Natural killer cell treated with Interleukin-12 subunit alpha and Interleukin-12 subunit beta and Interleukin-15 and Interleukin-18, amount 100 ng/mL, for 72 hours (primary cell): ENCODE measurements at regions not wholly inside any gene's neighbourhood (a gene's known extent, or its start where the extent isn't known, plus 50 kb on each side); places are given as distances from the start of the nearest gene placed in this dataset.

Experiments
- ATAC-seq, 2 donors: fragments of 150-1000 bp; cut with Tn5 transposase in 1 of 2; sonication (Bioruptor Pico), chemical (Tn5 transposase) in 1 of 2; 2 replicates each; pipeline ENCODE4 v1.10.0; 2021
- DNase-seq: peaks from one replicate; pipeline ENCODE4 v3.0.0; 2022; ENCODE audit warnings: low spot score
- H3K27ac Mint-ChIP-seq, 2 donors: 1 replicate in 1 of 2; 2 replicates in 1 of 2; pipeline ENCODE4 v1.8.0; 2022; ENCODE audit warnings: mixed read lengths in 2 of 2, mild to moderate bottlenecking in 1 of 2, moderate library complexity in 1 of 2
- H3K27me3 Mint-ChIP-seq, 2 donors: 1 replicate in 1 of 2; 2 replicates in 1 of 2; pipeline ENCODE4 v1.8.0; 2022; ENCODE audit warnings: mixed read lengths in 2 of 2
- H3K36me3 Mint-ChIP-seq: one replicate; pipeline ENCODE4 v1.8.0; 2022; ENCODE audit warnings: mixed read lengths
- H3K4me1 Mint-ChIP-seq, 2 donors: 1 replicate in 1 of 2; 2 replicates in 1 of 2; pipeline ENCODE4 v1.8.0; 2022; ENCODE audit warnings: low read depth in 2 of 2, mixed read lengths in 2 of 2, mild to moderate bottlenecking in 1 of 2
- H3K4me3 Mint-ChIP-seq: one replicate; pipeline ENCODE4 v1.8.0; 2022; ENCODE audit warnings: mixed read lengths
- H3K9me3 Mint-ChIP-seq: 2 replicates; pipeline ENCODE4 v1.8.0; 2022; ENCODE audit warnings: mixed read lengths

DNA sequence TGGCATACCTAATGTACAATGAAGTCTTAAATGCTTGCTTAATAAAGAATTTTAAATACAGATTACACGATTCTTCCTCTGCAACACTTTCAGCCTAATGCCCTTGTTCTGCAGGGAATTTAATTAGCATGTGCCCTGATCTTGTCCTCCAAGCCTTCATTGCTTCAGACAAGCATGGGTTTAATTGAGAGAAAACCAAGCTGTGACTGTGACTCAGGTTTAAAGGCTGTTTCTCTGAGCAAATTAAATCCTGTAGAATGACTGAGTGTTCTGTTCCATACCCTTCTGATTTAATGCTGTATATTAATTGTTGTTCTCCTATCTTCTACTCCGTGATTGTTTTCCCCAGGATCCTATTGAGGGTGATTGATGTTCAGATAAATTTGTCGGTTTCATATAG, 269.0 kb upstream of the PRMT6 start:
- H3K9me3 Mint-ChIP-seq = peaks cover 21% of the 10 kb centered on the region
- no peak overlapping the region for H3K27ac Mint-ChIP-seq
- ATAC-seq (no peak), DNase-seq (no peak)
- H3K36me3 Mint-ChIP-seq = no peaks in the 10 kb centered on the region
- H3K4me1 Mint-ChIP-seq = no peaks in the 10 kb centered on the region
- H3K27me3 Mint-ChIP-seq = no peaks in the 10 kb centered on the region
- no peak overlapping the region for H3K4me3 Mint-ChIP-seq

DNA sequence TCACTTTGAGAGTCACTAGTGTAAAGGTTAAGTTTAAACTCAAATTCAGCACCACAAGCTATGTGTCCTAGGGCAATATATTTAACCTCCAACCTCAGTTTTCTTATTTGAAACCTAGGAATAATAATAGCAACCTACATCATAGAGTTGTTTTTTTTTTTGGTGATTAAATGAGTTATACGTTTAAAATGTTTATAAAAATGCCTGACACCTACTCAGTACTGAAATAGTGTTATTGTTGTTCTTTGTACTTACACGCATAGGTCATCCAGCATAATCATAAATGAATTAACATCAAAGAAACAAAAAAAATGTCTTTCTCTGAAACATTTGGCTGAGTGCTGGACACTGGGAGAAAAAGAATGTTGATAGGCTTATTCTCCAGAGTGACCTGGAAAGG, 266.8 kb upstream of the PRMT6 start:
- no peak overlapping the region for H3K27ac Mint-ChIP-seq
- H3K9me3 Mint-ChIP-seq = peaks cover 13% of the 10 kb centered on the region
- H3K4me1 Mint-ChIP-seq = no peaks in the 10 kb centered on the region
- H3K36me3 Mint-ChIP-seq = no peaks in the 10 kb centered on the region
- DNase-seq = no peak
- no peaks in the 10 kb centered on the region for H3K27me3 Mint-ChIP-seq
- ATAC-seq = no peak
- H3K4me3 Mint-ChIP-seq = no peak overlapping the region

DNA sequence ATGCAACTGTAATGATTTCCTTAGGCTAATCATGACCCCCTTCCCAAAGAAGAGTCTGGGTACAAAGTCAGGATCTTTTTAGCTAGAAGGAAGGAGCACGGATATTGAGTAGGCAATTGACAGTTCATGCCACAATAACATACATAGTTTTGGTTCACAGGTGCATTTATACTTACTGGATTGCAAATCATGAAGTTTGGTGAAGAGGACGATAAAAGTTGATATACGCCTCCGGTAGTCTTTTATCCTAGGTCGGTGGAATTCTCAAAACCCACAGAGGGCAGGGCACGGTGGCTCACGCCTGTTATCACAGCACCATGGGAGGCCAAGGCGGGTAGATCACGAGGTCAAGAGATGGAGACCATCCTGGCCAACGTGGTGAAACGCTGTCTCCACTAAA, 265.4 kb upstream of the PRMT6 start:
- Mint-ChIP-seq H3K27ac (no peak overlapping the region), H3K9me3 (peaks cover 10% of the 10 kb centered on the region)
- no peak for ATAC-seq

DNA sequence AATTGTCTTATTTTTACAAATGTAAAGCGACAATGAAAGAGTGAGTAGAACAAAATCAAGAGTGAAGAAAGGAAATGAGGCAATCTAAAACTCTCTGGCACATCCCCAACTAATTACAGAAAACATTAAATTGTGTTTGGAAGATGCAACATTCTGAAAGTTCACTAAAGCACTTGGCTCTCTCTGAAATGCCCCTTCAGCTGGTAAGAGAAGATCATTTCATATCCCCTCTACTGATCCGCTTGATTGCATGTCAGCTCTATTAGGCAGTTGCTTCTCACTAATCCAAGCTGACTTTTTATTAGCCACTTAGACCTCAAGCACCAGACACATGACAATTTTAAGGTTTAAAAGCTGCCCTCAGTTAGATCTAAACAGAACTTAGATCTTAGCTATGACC, 262.8 kb upstream of the PRMT6 start:
- no peak for ATAC-seq
- Mint-ChIP-seq H3K9me3 (peaks cover 3% of the 10 kb centered on the region), H3K27me3 (no peaks in the 10 kb centered on the region), H3K36me3 (no peaks in the 10 kb centered on the region), H3K4me3 (no peak overlapping the region), H3K4me1 (no peaks in the 10 kb centered on the region), H3K27ac (no peak overlapping the region)
- DNase-seq = no peak

More for the DNA sequence above, 265.4 kb upstream of the PRMT6 start:
- no peaks in the 10 kb centered on the region for H3K4me1 Mint-ChIP-seq
- DNase-seq = no peak
- H3K27me3 Mint-ChIP-seq = no peaks in the 10 kb centered on the region
- H3K36me3 Mint-ChIP-seq = no peaks in the 10 kb centered on the region
- no peak overlapping the region for H3K4me3 Mint-ChIP-seq

DNA sequence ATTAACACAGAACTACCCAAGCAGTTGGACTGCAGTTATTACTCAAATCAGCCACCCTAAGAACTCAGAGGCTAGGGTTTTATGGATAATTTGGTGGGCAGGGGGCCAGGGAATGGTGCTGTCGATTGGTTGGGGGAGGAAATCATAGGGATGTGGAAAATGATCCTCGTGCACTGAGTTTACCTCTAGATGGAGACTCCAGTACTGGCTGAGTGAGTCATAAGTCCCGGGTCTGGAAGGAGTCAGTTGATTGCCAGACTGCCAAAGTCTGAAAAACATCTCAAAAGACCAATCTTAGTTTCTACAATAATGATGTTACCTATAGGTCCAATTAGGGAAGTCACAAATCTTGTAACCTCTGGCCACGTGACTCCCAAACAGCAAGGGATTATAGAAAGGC, 257.5 kb upstream of the PRMT6 start:
- Mint-ChIP-seq H3K27ac (no peak overlapping the region), H3K4me3 (no peak overlapping the region), H3K4me1 (no peaks in the 10 kb centered on the region), H3K27me3 (no peaks in the 10 kb centered on the region), H3K9me3 (peaks cover 11% of the 10 kb centered on the region), H3K36me3 (no peaks in the 10 kb centered on the region)
- ATAC-seq = no peak
- DNase-seq = no peak

DNA sequence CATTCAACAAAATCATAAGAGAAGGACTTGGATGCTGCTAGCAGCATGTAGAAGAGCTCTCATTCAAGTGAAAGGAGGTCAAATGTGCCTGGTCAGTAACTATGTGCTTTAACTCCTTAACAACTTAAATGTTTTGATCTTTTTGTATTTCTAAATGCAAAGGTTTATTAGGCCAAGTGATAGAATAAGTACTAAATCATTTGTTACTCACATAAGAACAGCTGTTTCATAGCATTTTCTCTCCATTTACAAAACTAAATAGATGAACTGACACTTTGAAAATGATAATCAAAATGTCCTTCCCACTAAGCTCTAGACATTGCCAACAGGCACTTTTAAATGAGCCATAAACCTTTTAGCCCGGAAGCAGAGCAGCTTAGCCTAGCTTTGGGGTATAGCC, 254.3 kb upstream of the PRMT6 start:
- H3K4me1 Mint-ChIP-seq = no peaks in the 10 kb centered on the region
- H3K4me3 Mint-ChIP-seq = no peak overlapping the region
- H3K27me3 Mint-ChIP-seq = no peaks in the 10 kb centered on the region
- ATAC-seq (no peak), DNase-seq (no peak)
- peaks cover 11% of the 10 kb centered on the region for H3K9me3 Mint-ChIP-seq
- no peak overlapping the region for H3K27ac Mint-ChIP-seq
- H3K36me3 Mint-ChIP-seq = no peaks in the 10 kb centered on the region

DNA sequence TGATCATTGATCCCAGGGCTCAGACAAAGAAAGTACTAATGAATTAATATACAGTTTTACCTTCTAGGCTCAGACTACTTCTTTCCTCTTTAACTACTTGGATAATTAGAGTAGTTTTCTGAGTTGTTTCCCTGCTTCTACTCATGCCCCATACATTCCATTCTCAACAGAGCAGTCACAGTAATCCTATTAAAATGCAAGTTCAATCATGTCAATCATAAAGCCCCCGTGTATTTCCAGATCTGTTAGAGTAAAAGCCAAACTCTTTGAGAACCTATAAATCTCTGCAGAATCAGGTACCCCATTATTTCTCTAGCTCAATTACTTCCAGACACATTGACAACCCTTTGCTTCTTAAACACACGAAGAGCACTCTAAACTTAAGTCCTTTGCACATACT, 242.1 kb upstream of the PRMT6 start:
- peaks cover 4% of the 10 kb centered on the region for H3K36me3 Mint-ChIP-seq
- H3K27me3 Mint-ChIP-seq = no peaks in the 10 kb centered on the region
- H3K4me1 Mint-ChIP-seq = no peaks in the 10 kb centered on the region
- ATAC-seq (no peak), DNase-seq (no peak)
- H3K27ac Mint-ChIP-seq = no peak overlapping the region
- peaks cover 5% of the 10 kb centered on the region for H3K9me3 Mint-ChIP-seq
- H3K4me3 Mint-ChIP-seq = no peak overlapping the region

DNA sequence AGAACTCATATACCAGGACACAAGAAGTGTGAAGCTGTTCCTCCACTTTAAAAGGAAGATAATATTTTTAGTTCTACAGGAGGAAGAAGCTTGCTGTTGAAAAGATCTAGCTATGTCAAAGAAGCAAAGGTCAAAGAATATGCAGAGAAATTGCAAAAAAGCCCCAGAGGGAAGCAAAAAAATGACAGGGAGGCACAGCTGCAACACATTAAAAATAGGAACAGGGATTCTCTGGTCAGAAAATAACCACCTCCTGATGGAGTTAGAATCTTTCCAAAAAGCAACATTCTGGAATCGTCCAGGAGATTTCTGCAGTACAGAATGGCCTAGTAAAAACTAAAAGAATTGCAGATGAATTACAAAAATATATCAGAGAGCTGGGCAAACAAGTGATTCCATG, 238.9 kb upstream of the PRMT6 start:
- Mint-ChIP-seq H3K36me3 (no peaks in the 10 kb centered on the region), H3K4me3 (no peak overlapping the region), H3K9me3 (peaks cover 9% of the 10 kb centered on the region), H3K4me1 (no peaks in the 10 kb centered on the region), H3K27me3 (no peaks in the 10 kb centered on the region), H3K27ac (no peak overlapping the region)
- no peak for ATAC-seq
- DNase-seq = no peak

DNA sequence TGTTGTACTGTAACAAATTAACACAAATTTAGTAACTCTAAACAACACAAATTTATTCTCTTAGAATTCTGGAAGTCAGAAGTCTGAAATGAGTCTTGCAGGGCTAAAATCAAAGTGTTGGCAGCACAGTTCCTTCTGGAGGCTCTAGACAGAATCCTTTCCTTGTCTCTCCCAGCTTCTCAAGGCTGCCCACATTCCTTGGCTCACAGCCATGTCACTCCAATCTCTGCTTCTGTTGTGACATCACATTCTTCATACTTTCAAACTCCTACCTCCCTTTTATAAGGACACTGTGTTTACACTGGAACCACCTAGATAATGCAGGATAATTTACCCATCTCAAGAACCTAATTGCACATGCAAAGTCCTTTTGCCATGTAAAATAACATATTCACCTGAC, 225.0 kb upstream of the PRMT6 start:
- Mint-ChIP-seq H3K27ac (no peak overlapping the region), H3K9me3 (peaks cover 18% of the 10 kb centered on the region), H3K4me3 (no peak overlapping the region), H3K4me1 (no peaks in the 10 kb centered on the region), H3K36me3 (no peaks in the 10 kb centered on the region), H3K27me3 (no peaks in the 10 kb centered on the region)
- DNase-seq (no peak), ATAC-seq (no peak)

DNA sequence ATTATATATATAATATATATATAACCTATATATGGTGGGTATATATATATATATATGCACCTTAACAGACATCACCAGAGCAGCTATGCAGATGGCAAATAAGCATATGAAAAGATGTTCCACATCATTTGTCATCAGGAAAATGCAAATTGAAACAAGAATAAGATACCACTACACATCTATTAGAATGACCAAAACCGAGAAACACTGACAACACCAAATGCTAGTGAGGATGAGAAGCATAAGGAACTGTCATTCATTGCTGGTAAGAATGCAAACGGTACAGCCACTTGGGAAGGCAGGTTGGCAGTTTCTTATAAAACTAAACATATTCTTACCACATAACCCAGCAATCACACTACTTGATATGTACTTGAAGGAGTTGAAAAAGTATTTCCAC, 219.8 kb upstream of the PRMT6 start:
- Mint-ChIP-seq H3K27me3 (no peaks in the 10 kb centered on the region), H3K9me3 (peaks cover 21% of the 10 kb centered on the region), H3K4me3 (no peak overlapping the region), H3K27ac (no peak overlapping the region), H3K36me3 (no peaks in the 10 kb centered on the region), H3K4me1 (no peaks in the 10 kb centered on the region)
- no peak for ATAC-seq
- no peak for DNase-seq

DNA sequence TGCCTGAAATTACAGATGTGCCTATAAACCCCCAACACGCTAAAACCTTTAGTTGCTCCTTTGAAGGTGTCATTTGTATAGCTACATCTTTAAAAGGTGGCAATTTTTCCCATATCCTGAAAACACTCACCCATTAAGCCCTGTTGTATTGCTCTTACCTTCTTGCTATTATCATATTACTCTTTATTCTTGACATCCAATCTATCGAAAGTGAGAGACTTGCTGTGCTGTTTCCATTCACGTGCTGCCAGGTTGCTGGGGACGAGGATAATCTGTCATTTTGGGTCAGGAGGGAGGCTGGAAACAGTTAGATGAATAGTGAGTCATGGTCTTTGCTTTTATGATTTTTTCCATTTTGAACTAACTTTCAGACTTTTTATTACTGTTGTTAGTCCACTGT, 213.0 kb upstream of the PRMT6 start:
- Mint-ChIP-seq H3K4me1 (no peaks in the 10 kb centered on the region), H3K4me3 (no peak overlapping the region), H3K27ac (no peak overlapping the region), H3K27me3 (no peaks in the 10 kb centered on the region), H3K9me3 (peaks cover 13% of the 10 kb centered on the region), H3K36me3 (no peaks in the 10 kb centered on the region)
- ATAC-seq (no peak), DNase-seq (no peak)

DNA sequence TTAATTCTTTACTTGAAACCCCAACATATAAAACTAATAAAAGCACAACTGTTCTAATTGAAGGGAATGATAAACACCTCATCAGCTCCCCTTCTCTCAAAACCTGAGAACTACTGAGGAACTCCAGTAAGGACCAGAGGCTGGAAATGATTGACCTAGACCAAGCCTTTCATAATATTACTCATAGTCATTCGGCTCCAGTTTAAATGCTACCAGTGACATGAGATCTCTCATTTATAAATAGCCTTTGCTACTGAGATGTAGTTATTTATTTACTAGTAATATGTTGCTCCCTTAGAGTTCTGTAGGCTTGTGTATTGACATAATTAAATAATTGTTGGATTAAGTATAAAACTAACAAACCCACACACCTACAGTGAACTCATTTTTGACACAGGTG, 209.8 kb upstream of the PRMT6 start:
- ATAC-seq (no peak), DNase-seq (no peak)
- Mint-ChIP-seq H3K27me3 (no peaks in the 10 kb centered on the region), H3K4me1 (no peaks in the 10 kb centered on the region), H3K9me3 (peaks cover 16% of the 10 kb centered on the region), H3K36me3 (no peaks in the 10 kb centered on the region), H3K4me3 (no peak overlapping the region), H3K27ac (no peak overlapping the region)

DNA sequence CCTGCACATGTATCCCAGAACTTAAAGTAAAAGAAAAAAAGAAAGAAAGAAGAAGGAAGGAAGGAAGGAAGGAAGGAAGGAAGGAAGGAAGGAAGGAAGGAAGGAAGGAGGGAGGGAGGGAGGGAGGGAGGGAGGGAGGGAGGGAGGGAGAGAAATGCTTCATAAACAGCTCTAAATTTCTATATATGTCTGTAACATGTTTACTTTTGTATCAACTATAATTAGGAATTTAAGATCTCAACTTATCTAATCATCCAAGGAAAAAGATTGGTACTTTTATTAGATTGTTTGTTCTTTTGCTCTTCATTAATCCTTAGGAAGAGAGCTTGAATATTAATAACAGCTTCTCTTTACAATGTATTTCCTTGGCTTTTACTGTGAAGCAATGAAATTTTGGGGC, 195.4 kb upstream of the PRMT6 start:
- Mint-ChIP-seq H3K4me3 (no peak overlapping the region), H3K4me1 (no peaks in the 10 kb centered on the region), H3K36me3 (peaks cover 8% of the 10 kb centered on the region), H3K27ac (no peak overlapping the region), H3K9me3 (peaks cover 11% of the 10 kb centered on the region), H3K27me3 (no peaks in the 10 kb centered on the region)
- DNase-seq = no peak
- ATAC-seq = no peak

DNA sequence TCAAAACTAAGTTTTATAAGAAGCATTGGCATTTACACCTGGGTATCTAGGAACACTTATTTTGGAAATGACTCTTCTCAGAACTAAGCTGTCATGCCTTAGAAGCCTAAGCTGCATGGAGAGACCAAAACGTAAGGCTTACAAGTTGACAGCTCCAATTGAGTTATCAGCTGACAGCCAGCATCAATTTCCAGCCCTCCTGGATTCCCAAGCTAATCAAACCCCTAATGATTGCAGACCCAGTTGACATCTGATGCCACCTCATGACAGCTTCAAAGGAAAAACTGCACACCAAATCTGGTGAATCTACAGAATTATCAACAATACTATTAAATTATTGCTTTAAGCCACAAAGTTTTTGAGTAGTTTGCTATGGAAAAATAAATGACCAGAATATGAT, 187.6 kb upstream of the PRMT6 start:
- Mint-ChIP-seq H3K4me3 (no peak overlapping the region), H3K36me3 (peaks cover 4% of the 10 kb centered on the region), H3K9me3 (peaks cover 19% of the 10 kb centered on the region), H3K27ac (no peak overlapping the region), H3K27me3 (no peaks in the 10 kb centered on the region), H3K4me1 (no peaks in the 10 kb centered on the region)
- DNase-seq = no peak
- no peak for ATAC-seq

DNA sequence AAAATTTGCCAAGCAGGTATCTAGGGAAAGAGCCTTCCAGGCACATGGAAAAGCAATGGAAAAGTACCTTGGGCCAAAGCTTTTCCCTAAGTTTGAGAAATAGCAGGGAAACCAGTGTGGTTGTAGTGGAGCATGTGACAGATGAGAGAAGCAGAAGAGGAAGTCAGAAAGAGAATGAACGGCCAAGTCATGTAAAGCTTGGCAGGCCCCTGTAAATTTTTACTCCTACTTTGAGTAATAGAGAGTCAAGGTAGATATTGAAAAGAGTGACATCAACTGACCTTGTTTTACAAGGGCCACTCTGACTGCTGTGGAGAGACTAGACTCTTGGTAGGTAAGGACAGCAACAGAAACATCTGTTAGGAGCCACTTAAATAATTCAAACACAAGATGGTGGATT, 180.9 kb upstream of the PRMT6 start:
- DNase-seq = no peak
- ATAC-seq = no peak
- Mint-ChIP-seq H3K36me3 (peaks cover 4% of the 10 kb centered on the region), H3K27me3 (no peaks in the 10 kb centered on the region), H3K4me1 (no peaks in the 10 kb centered on the region), H3K4me3 (no peak overlapping the region), H3K27ac (no peak overlapping the region), H3K9me3 (peaks cover 21% of the 10 kb centered on the region)

DNA sequence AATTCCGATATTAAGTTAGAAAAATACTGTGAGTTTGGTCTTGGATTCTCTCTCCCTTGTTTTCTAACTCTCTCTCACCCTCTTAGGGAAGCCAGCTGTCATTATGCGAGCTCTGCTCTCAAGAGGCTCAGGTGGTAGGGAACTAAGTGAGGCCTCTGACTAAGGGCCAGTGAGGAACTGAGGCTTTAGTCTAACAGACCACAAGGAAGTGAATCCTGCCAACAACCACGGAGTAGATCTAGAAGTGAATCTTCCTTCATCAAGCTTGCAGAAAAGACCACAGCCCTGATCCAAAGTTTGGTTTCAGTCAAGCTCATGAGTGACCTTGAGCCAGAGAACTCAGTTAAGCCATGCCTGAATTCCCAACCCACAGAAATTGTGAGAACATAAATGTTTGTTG, 180.1 kb upstream of the PRMT6 start:
- DNase-seq (no peak), ATAC-seq (no peak)
- no peak overlapping the region for H3K4me3 Mint-ChIP-seq
- peaks cover 4% of the 10 kb centered on the region for H3K36me3 Mint-ChIP-seq
- peaks cover 23% of the 10 kb centered on the region for H3K9me3 Mint-ChIP-seq
- H3K27me3 Mint-ChIP-seq = no peaks in the 10 kb centered on the region
- H3K27ac Mint-ChIP-seq = no peak overlapping the region
- no peaks in the 10 kb centered on the region for H3K4me1 Mint-ChIP-seq
